OCI-LY3 (cell line): ENCODE measurements at regions not wholly inside any gene's neighbourhood (a gene's known extent, or its start where the extent isn't known, plus 50 kb on each side); places are given as distances from the start of the nearest gene placed in this dataset.

Experiments
- CTCF ChIP-seq: fragments of 200-600, 300-600 bp; sonication (generic); IDR thresholded peaks from 2 replicates; pipeline ENCODE4 v1.5.1; 2014; ENCODE audit warnings: antibody characterized with exemption, low read length, low read depth
- EZH2phosphoT487 ChIP-seq: fragments of 200-600 bp; shearing (Covaris generic); IDR thresholded peaks from 2 replicates; pipeline ENCODE4 v1.6.1; 2018; ENCODE audit warnings: antibody characterized with exemption, mixed run types, low read depth

- no peak for TF ChIP-seq CTCF
- no peak for TF ChIP-seq EZH2phosphoT487
Observed at GRCh38 chr10:131737543-131738395, 163.0 kb upstream of the PPP2R2D start.
